CD4-positive, alpha-beta T cell (primary cell): ENCODE measurements at regions not wholly inside any gene's neighbourhood (a gene's known extent, or its start where the extent isn't known, plus 50 kb on each side); places are given as distances from the start of the nearest gene placed in this dataset.

Experiments
- ATAC-seq: fragments of 200-7000 bp; cut with Tn5 transposase; one replicate; pipeline ENCODE4 v1.10.0; 2022; ENCODE audit warnings: mild to moderate bottlenecking; ENCODE audit not compliant: poor library complexity
- CTCF ChIA-PET: fragments of 350-600 bp; sonication (Branson Sonifier 250); formaldehyde crosslinking; loops from one replicate; lab custom pipeline; 2021; ENCODE audit warnings: antibody characterized with exemption, inconsistent platforms; lab: Charles Lee
- POLR2A ChIA-PET: fragments of 350-600 bp; sonication (Branson Sonifier 250); formaldehyde crosslinking; loops from one replicate; lab custom pipeline; 2021; ENCODE audit warnings: antibody characterized with exemption, inconsistent platforms; lab: Charles Lee
- DNase-seq, 14 experiments: peaks; one replicate each; pipeline ENCODE4 v3.0.0-alpha.2; 2013 to 2020; ENCODE audit warnings: mixed read lengths in 2 of 14
- H3K27ac ChIP-seq, 2 donors: one replicate each; pipeline versions ENCODE4 v1.5.1 to v1.7.0; 2013; ENCODE audit warnings: low read length in 2 of 2, low read depth in 1 of 2, mild to moderate bottlenecking in 1 of 2
- H3K27me3 ChIP-seq, 2 experiments: 1 replicate in 1 of 2; 2 replicates in 1 of 2; pipeline versions ENCODE4 v1.6.1 to v1.7.0; 2013; ENCODE audit warnings: low read length in 2 of 2, control low read depth in 1 of 2, mild to moderate bottlenecking in 1 of 2, moderate library complexity in 1 of 2; ENCODE audit not compliant: insufficient read depth in 2 of 2, control insufficient read depth in 1 of 2
- H3K36me3 ChIP-seq: one replicate; pipeline ENCODE4 v1.6.1; 2013; ENCODE audit warnings: low read length, control low read depth; ENCODE audit not compliant: insufficient read depth
- H3K4me1 ChIP-seq: one replicate; pipeline ENCODE4 v1.6.1; 2013; ENCODE audit warnings: low read length, control low read depth; ENCODE audit not compliant: insufficient read depth
- H3K4me3 ChIP-seq: one replicate; pipeline ENCODE4 v1.5.1; 2013; ENCODE audit warnings: mild to moderate bottlenecking, low read length, moderate library complexity
- H3K9me3 ChIP-seq, 2 experiments: 1 replicate in 1 of 2; 2 replicates in 1 of 2; pipeline versions ENCODE4 v1.6.1 to v1.7.0; 2013; ENCODE audit warnings: low read length in 2 of 2, mild to moderate bottlenecking in 2 of 2, control low read depth in 1 of 2, moderate library complexity in 1 of 2; ENCODE audit not compliant: control insufficient read depth in 1 of 2, insufficient read depth in 1 of 2
- H3K27ac Mint-ChIP-seq: one replicate; pipeline ENCODE4 v1.8.0; 2020; ENCODE audit warnings: mixed read lengths
- H3K27me3 Mint-ChIP-seq: one replicate; pipeline ENCODE4 v1.8.0; 2021; ENCODE audit warnings: mixed read lengths
- H3K36me3 Mint-ChIP-seq: one replicate; pipeline ENCODE4 v1.8.0; 2021; ENCODE audit warnings: low read depth, mixed read lengths
- H3K4me1 Mint-ChIP-seq: one replicate; pipeline ENCODE4 v1.8.0; 2021; ENCODE audit warnings: low read depth, mixed read lengths
- H3K4me3 Mint-ChIP-seq: one replicate; pipeline ENCODE4 v1.8.0; 2020; ENCODE audit warnings: mild to moderate bottlenecking, mixed read lengths
- H3K9me3 Mint-ChIP-seq: one replicate; pipeline ENCODE4 v1.8.0; 2020; ENCODE audit warnings: mixed read lengths
- CTCF ChIP-seq: fragments of 200-600 bp; IDR thresholded peaks from one replicate; pipeline ENCODE4 v1.8.0; 2022; ENCODE audit warnings: antibody characterized with exemption, mild to moderate bottlenecking
- intact Hi-C, 2 experiments: fragments of 100-400 bp; cut with DNase I in 1 of 2; cut with micrococcal nuclease in 1 of 2; formaldehyde crosslinking; loops; one replicate each; pipeline versions ENCODE4 v1.15.1 to v1.9.0; 2023 to 2025; cut with DNase I, micrococcal nuclease

- Histone ChIP-seq H3K36me3 (no peaks in the 10 kb centered on the region), H3K9me3 (no peaks in the 10 kb centered on the region), H3K4me1 (no peaks in the 10 kb centered on the region), H3K27me3 (no peaks in the 10 kb centered on the region), H3K4me3 (no peak overlapping the region), H3K27ac (no peak overlapping the region)
- peaks cover 3% of the 10 kb centered on the region for H3K9me3 Mint-ChIP-seq
- ATAC-seq: no peak
- no peaks in the 10 kb centered on the region for H3K4me1 Mint-ChIP-seq
- H3K27me3 Mint-ChIP-seq: no peaks in the 10 kb centered on the region
- no peak for TF ChIP-seq CTCF
- intact Hi-C loops: no loop called here
- no peaks in the 10 kb centered on the region for H3K36me3 Mint-ChIP-seq
- DNase-seq: no peak
- no peak overlapping the region for H3K27ac Mint-ChIP-seq
- ChIA-PET CTCF (no interaction called here), POLR2A (no interaction called here)
- no peak overlapping the region for H3K4me3 Mint-ChIP-seq
These were observed 173.1 kb upstream of the MALRD1 start for GRCh38 chr10:18875477-18875876.

GRCh38 chr10:18879284-18879683 is 169.3 kb upstream of the MALRD1 start:
- Mint-ChIP-seq H3K4me3 (no peak overlapping the region), H3K36me3 (no peaks in the 10 kb centered on the region), H3K9me3 (no peaks in the 10 kb centered on the region), H3K27ac (no peak overlapping the region), H3K27me3 (no peaks in the 10 kb centered on the region), H3K4me1 (no peaks in the 10 kb centered on the region)
- Histone ChIP-seq H3K36me3 (no peaks in the 10 kb centered on the region), H3K9me3 (no peaks in the 10 kb centered on the region), H3K4me1 (no peaks in the 10 kb centered on the region), H3K4me3 (no peak overlapping the region), H3K27ac (no peak overlapping the region), H3K27me3 (no peaks in the 10 kb centered on the region)
- CTCF ChIA-PET: no interaction called here
- no peak for TF ChIP-seq CTCF
- no peak for DNase-seq
- intact Hi-C loops: no loop called here
- POLR2A ChIA-PET: no interaction called here
- no peak for ATAC-seq

- H3K4me1 ChIP-seq: no peaks in the 10 kb centered on the region
- no peak overlapping the region for H3K4me3 Mint-ChIP-seq
- no peak for TF ChIP-seq CTCF
- H3K9me3 Mint-ChIP-seq: peaks cover 2% of the 10 kb centered on the region
- H3K27ac Mint-ChIP-seq: no peak overlapping the region
- no peaks in the 10 kb centered on the region for H3K36me3 ChIP-seq
- H3K27me3 Mint-ChIP-seq: no peaks in the 10 kb centered on the region
- CTCF ChIA-PET: no interaction called here
- H3K9me3 ChIP-seq: no peaks in the 10 kb centered on the region
- H3K36me3 Mint-ChIP-seq: no peaks in the 10 kb centered on the region
- H3K27ac ChIP-seq: no peak overlapping the region
- no peaks in the 10 kb centered on the region for H3K27me3 ChIP-seq
- H3K4me1 Mint-ChIP-seq: no peaks in the 10 kb centered on the region
- DNase-seq (no peak), ATAC-seq (no peak)
- H3K4me3 ChIP-seq: no peak overlapping the region
- POLR2A ChIA-PET: no interaction called here
- intact Hi-C loops: no loop called here
These were observed 168.1 kb upstream of the MALRD1 start for GRCh38 chr10:18880530-18880929.
